ENCODE measurements at regions not wholly inside any gene's neighbourhood (a gene's known extent, or its start where the extent isn't known, plus 50 kb on each side); places are given as distances from the start of the nearest gene placed in this dataset.
"Not testable (repeated sequence)": the region's sequence is repeated elsewhere in the genome, so short reads cannot be mapped to it uniquely, and the experiment has no call there.

GRCh38 chr4:156378033-156378665 is 424.5 kb upstream of the CTSO start:
- ATAC-seq (no peak), DNase-seq (ENCODE audit: low spot score) (no peak)
- intact Hi-C loops (cut with DNase I): no loop called here

GRCh38 chr4:156377036-156377710 is 423.5 kb upstream of the CTSO start:
- ATAC-seq (no peak), DNase-seq (ENCODE audit: low spot score) (no peak)
- intact Hi-C loops (cut with DNase I): no loop called here

DNA sequence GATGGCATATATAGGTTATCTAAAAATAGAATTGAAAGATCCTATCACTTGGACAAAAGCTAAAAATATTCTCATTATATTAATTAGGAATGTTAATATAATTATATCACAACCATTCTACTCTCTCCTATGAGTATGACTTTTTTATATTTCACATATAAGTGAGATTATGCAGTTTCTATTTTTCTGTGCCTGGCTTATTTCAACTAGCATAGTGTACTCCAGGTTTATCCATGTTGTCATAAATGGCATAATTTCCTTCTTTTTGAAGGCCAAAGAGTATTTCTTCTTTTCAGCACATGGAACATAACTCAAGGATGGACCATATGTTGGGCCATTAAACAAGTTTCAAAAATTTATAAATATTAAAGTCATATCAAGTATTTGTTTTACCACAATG is 421.2 kb upstream of the CTSO start:
- ATAC-seq: no peak
- no peak for DNase-seq (ENCODE audit: low spot score)
- intact Hi-C loops (cut with DNase I): no loop called here

GRCh38 chr4:156374069-156374468 is 420.4 kb upstream of the CTSO start:
- DNase-seq (ENCODE audit: low spot score) (no peak), ATAC-seq (no peak)
- intact Hi-C loops (cut with DNase I): no loop called here

DNA sequence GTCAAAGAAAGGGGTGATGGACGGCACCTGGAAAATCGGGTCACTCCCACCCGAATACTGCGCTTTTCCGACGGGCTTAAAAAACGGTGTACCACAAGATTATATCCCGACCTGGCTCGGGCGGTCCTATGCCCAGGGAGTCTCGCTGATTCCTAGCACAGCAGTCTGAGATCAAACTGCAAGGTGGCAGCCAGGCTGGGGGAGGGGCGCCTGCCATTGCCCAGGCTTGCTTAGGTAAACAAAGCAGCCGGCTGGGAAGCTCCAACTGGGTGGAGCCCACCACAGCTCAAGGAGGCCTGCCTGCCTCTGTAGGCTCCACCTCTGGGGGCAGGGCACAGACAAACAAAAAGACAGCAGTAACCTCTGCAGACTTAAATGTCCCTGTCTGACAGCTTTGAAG is 413.8 kb upstream of the CTSO start:
- ATAC-seq; DNase-seq (ENCODE audit: low spot score); intact Hi-C loops (cut with DNase I): not testable (repeated sequence)

- intact Hi-C loops (cut with DNase I): no loop called here
- no peak for DNase-seq (ENCODE audit: low spot score)
These were observed 408.9 kb upstream of the CTSO start for GRCh38 chr4:156362581-156362980.

GRCh38 chr4:156347412-156348075 is 393.9 kb upstream of the CTSO start:
- no peak for ATAC-seq
- intact Hi-C loops (cut with DNase I): no loop called here
- no peak for DNase-seq (ENCODE audit: low spot score)

More at GRCh38 chr4:156362581-156362980, 408.9 kb upstream of the CTSO start:
- no peak for ATAC-seq

- intact Hi-C loops (cut with DNase I): no loop called here
- DNase-seq (ENCODE audit: low spot score) (no peak), ATAC-seq (no peak)
These were observed 393.3 kb upstream of the CTSO start for GRCh38 chr4:156346959-156347385.

DNA sequence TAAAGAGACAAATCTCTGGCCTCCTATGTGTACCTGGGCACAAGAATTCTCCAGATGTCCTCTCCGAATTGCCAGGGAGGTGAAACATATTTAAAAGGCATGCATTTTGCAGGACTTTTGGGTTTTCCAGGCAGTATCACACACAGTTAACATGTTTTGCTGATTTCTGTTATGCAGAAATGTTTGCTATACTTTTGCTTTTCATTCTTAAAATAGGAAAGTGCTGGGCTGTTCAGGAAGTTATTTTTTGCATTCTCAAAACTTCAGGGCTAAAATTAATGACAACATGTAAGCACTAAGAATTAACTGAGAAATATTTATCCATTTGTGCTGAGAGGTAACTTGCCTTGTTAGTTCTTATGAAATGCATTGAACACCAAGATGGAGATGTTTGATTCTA is 390.7 kb upstream of the CTSO start:
- ATAC-seq: no peak
- DNase-seq (ENCODE audit: low spot score): no peak
- intact Hi-C loops (cut with DNase I): no loop called here

- intact Hi-C loops (cut with DNase I): no loop called here
- DNase-seq (ENCODE audit: low spot score): no peak
These were observed 382.8 kb upstream of the CTSO start for GRCh38 chr4:156336511-156336910.

DNA sequence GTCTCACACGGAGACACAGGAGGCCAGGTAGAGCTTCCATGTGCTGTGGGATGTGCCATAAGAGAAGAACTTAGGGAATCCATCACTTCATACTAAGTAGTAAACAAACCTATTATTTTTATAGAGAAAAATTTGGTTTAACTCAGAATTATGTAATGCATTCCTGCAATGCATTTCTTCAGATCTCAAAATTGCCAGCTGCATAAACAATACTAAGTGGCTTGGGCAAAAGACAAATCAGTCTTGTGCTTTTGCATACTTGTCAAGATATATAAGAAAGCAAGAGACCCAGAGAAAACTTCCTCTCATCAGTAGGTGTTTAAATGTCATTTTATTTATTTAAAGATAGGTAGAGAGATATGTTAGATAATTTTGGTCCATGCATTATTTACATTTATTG is 382.1 kb upstream of the CTSO start:
- ATAC-seq (no peak), DNase-seq (ENCODE audit: low spot score) (no peak)
- intact Hi-C loops (cut with DNase I): no loop called here

More at GRCh38 chr4:156336511-156336910, 382.8 kb upstream of the CTSO start:
- ATAC-seq: no peak

DNA sequence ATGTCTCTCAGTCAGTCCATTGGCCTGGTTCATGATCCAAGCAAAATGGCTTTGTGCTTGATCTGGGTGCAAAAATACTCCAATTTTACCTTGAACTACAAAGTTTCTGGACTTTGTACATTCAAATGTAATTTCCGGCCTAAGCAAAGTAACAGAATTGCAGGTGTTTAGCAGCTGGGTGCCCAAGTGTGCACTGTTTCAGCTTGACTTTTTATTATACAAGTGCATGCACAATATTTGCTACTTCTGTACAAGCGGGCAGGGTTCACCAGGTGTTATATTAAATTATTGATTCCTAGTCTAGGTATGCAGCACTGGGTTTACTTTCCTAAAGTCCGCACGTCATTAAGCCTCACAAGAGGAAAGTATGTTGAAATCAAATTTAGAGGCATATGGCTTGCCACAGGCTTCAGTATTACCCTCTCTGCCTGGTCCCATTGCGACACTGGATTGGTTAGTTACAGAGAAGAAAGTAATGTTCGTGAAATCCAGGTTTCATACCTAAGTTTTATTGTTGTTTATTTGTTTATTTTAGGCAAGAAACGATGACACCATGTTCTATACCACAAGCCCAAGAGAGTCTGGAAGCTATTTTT is 376.9 kb upstream of the CTSO start:
- no peak for DNase-seq (ENCODE audit: low spot score)
- ATAC-seq: no peak
- intact Hi-C loops (cut with DNase I): no loop called here

DNA sequence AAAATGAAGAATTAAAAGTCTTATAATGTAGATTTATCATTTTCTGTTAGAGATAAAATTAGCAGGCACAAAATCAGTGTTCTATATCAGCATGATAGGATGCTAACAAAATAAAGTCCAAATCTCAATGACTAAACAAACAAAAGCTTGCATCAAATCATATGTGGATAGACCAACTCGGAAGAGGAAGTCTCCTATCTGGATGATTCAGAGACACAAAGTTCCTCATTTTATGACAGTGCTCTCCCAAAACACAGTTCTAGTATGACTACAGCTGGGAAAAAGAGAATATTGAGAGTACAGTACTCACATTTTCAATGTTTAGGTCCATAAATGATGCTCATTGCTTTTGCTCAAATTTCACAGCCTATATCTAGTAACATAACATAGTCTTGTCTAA is 376.1 kb upstream of the CTSO start:
- DNase-seq (ENCODE audit: low spot score): no peak
- intact Hi-C loops (cut with DNase I): no loop called here
- no peak for ATAC-seq

DNA sequence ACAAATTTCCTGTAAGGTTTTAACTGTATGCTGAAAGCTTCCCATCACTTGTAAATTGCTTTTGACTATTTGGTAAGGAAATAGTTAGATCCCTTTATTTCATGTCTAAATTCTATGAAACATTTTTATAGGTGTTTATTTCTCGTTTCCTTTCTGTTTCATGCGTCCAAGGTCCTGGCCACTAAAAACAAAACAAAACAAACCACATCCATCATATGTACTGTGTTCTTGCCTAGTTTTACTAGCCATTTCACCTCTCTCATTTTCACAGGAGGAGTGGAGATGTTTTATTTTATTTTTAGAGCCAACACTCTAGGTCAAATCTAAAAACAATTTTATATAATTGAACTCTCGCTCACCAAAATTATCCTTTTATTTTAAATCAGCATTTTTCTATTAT is 375.2 kb upstream of the CTSO start:
- ATAC-seq: no peak
- no peak for DNase-seq (ENCODE audit: low spot score)
- intact Hi-C loops (cut with DNase I): no loop called here

GRCh38 chr4:156326246-156326645 is 372.6 kb upstream of the CTSO start:
- no peak for DNase-seq (ENCODE audit: low spot score)

GRCh38 chr4:156322592-156322991 is 368.9 kb upstream of the CTSO start:
- DNase-seq (ENCODE audit: low spot score) (no peak), ATAC-seq (no peak)
- intact Hi-C loops (cut with DNase I): no loop called here

More at GRCh38 chr4:156326246-156326645, 372.6 kb upstream of the CTSO start:
- intact Hi-C loops (cut with DNase I): no loop called here
- no peak for ATAC-seq

GRCh38 chr4:156321203-156321602 is 367.5 kb upstream of the CTSO start:
- intact Hi-C loops (cut with DNase I): no loop called here
- no peak for ATAC-seq
- no peak for DNase-seq (ENCODE audit: low spot score)

GRCh38 chr4:156313497-156313896 is 359.8 kb upstream of the CTSO start:
- ATAC-seq (no peak), DNase-seq (ENCODE audit: low spot score) (no peak)
- intact Hi-C loops (cut with DNase I): no loop called here

DNA sequence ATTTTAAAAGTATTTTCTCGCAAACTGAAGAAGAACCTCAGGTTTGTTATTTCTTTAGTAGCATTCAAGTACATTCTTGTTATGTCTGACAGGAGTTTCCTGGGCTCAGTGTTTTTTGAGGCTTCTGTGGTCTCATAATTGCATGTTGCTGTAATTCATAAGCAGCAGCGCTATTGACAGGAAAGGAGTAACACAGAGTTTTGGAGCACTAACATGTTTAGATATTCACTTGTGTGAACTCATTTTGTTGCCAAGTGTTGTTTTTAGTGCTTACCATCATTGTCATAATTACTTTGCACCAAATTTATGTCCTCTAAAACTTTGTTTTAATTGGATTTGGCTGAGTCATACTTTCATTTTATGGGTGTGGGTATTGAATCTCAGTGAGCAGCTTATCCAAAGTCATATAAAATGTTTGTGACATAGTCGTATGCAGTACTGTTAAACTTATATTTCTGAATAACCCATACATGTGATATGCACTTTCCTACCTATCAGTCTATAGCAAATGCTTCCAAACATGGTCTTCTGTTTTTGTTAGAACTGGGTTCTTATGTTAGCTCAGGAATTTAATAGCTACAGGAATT is 358.7 kb upstream of the CTSO start:
- ATAC-seq: no peak
- intact Hi-C loops (cut with DNase I): no loop called here
- no peak for DNase-seq (ENCODE audit: low spot score)

- DNase-seq (ENCODE audit: low spot score) (no peak), ATAC-seq (no peak)
- intact Hi-C loops (cut with DNase I): no loop called here
These were observed 355.4 kb upstream of the CTSO start for GRCh38 chr4:156309031-156309430.
